ENCODE measurements at regions not wholly inside any gene's neighbourhood (a gene's known extent, or its start where the extent isn't known, plus 50 kb on each side); places are given as distances from the start of the nearest gene placed in this dataset.
A peak's percentile ranks its signal among the peaks of the same experiment; 100 is the strongest.
"Not testable (repeated sequence)": the region's sequence is repeated elsewhere in the genome, so short reads cannot be mapped to it uniquely, and the experiment has no call there.

GRCh38 chr14:40757376-40757950, 849.2 kb upstream of the LRFN5 start:
- DNase-seq (ENCODE audit: low read depth), result no peak

GRCh38 chr14:40733206-40733605, 873.5 kb upstream of the LRFN5 start:
- no peak for DNase-seq (ENCODE audit: low read depth)

- no peak for DNase-seq (ENCODE audit: low read depth)
Observed at GRCh38 chr14:40727107-40727506, 879.6 kb upstream of the LRFN5 start.

- no peak for DNase-seq (ENCODE audit: low read depth)
Observed at GRCh38 chr14:40713387-40713786, 893.3 kb upstream of the LRFN5 start.

GRCh38 chr14:40697231-40697630, 909.4 kb upstream of the LRFN5 start:
- DNase-seq (ENCODE audit: low read depth), result peak; percentile 58

- no peak for DNase-seq (ENCODE audit: low read depth)
Observed at GRCh38 chr14:40694023-40694422, 912.7 kb upstream of the LRFN5 start.

GRCh38 chr14:40691066-40691465, 915.6 kb upstream of the LRFN5 start:
- no peak for DNase-seq (ENCODE audit: low read depth)

GRCh38 chr14:40685764-40686163, 920.9 kb upstream of the LRFN5 start:
- DNase-seq (ENCODE audit: low read depth), result no peak

- no peak for DNase-seq (ENCODE audit: low read depth)
Observed at GRCh38 chr14:40684328-40684727, 922.3 kb upstream of the LRFN5 start.

- DNase-seq (ENCODE audit: low read depth), result no peak
Observed at GRCh38 chr14:40682131-40682913, 924.4 kb upstream of the LRFN5 start.

- DNase-seq (ENCODE audit: low read depth), result no peak
Observed at GRCh38 chr14:40679256-40679655, 927.4 kb upstream of the LRFN5 start.

- not testable (repeated sequence) for DNase-seq (ENCODE audit: low read depth)
Observed at GRCh38 chr14:40677206-40677605, 929.5 kb upstream of the LRFN5 start.

GRCh38 chr14:40674502-40674901, 932.2 kb upstream of the LRFN5 start:
- no peak for DNase-seq (ENCODE audit: low read depth)

GRCh38 chr14:40656311-40656710, 950.4 kb upstream of the LRFN5 start:
- no peak for DNase-seq (ENCODE audit: low read depth)

GRCh38 chr14:40652089-40652691, 954.5 kb upstream of the LRFN5 start:
- no peak for DNase-seq (ENCODE audit: low read depth)

GRCh38 chr14:40630471-40630870, 976.2 kb upstream of the LRFN5 start:
- DNase-seq (ENCODE audit: low read depth), result no peak

- DNase-seq (ENCODE audit: low read depth), result peak; percentile 17
Observed at GRCh38 chr14:40629551-40630137, 977.0 kb upstream of the LRFN5 start.

- DNase-seq (ENCODE audit: low read depth), result no peak
Observed at GRCh38 chr14:40629144-40629543, 977.5 kb upstream of the LRFN5 start.

- DNase-seq (ENCODE audit: low read depth), result no peak
Observed at GRCh38 chr14:40623643-40624042, 983.0 kb upstream of the LRFN5 start.

- DNase-seq (ENCODE audit: low read depth), result no peak
Observed at GRCh38 chr14:40618225-40618898, 988.3 kb upstream of the LRFN5 start.

- DNase-seq (ENCODE audit: low read depth), result no peak
Observed at GRCh38 chr14:40616579-40616978, 990.1 kb upstream of the LRFN5 start.

- DNase-seq (ENCODE audit: low read depth), result no peak
Observed at GRCh38 chr14:40601063-40601462, 1005.6 kb upstream of the LRFN5 start.

All from HT1080 (cell line).